ENCODE measurements at regions not wholly inside any gene's neighbourhood (a gene's known extent, or its start where the extent isn't known, plus 50 kb on each side); places are given as distances from the start of the nearest gene placed in this dataset.

DNA sequence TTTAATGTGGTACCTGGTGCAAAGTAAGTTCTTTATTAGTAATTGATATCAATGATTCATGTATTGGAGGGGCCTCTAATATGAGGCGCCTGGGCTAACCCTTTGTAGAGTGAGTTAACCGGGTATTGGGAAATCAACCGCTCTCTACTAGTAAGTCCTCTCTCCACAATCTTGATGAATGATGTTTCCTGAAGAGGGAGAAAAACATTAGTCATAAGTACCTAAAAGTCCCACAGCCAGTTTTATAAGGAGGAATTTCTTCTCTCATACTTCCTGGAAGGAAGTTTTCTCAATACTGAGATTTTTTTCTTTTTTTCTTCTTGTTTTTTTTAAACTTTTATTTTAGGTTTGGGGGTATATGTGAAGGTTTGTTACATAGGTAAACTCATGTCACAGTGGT is 62.3 kb downstream of the AGTR2 start:
- TF ChIP-seq POLR2AphosphoS5 (IDR thresholded peaks at IDR 0.05; ENCODE audit: borderline replicate concordance, low read depth, low read length) (no peak), EZH2 (IDR thresholded peaks at IDR 0.05) (no peak)
